ENCODE measurements at regions not wholly inside any gene's neighbourhood (a gene's known extent, or its start where the extent isn't known, plus 50 kb on each side); places are given as distances from the start of the nearest gene placed in this dataset.

- DNase-seq (ENCODE audit: low spot score) = no peak
Measured at GRCh38 chr6:140062043-140063020, 687.9 kb upstream of the CITED2 start.

GRCh38 chr6:140061110-140062042 lies 686.9 kb upstream of the CITED2 start:
- DNase-seq (ENCODE audit: low spot score) = no peak

GRCh38 chr6:140059947-140060346 lies 685.5 kb upstream of the CITED2 start:
- DNase-seq (ENCODE audit: low spot score) = no peak

DNA sequence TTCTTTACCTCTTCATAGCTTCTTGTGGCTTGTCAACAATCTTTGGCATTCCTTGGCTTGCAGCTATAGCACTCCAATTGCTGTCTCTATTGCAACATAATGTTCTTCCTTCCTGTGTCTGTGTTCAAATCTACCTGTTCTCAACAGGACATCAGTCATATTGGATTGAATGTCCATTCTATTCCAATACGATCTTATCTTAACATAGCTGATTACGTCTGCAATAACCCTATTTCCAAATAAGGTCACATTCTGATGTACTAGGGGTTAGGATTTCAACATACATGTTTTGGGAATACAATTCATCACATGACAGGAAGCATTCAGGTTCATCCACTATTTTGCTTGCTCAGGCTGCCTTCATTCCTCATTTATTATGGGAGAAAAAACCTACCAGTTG lies 684.4 kb upstream of the CITED2 start:
- DNase-seq (ENCODE audit: low spot score) = no peak

GRCh38 chr6:140052736-140053729 lies 678.6 kb upstream of the CITED2 start:
- DNase-seq (ENCODE audit: low spot score) = no peak

- DNase-seq (ENCODE audit: low spot score) = no peak
Measured at GRCh38 chr6:140051521-140052512, 677.4 kb upstream of the CITED2 start.

GRCh38 chr6:140050101-140050995 lies 675.9 kb upstream of the CITED2 start:
- DNase-seq (ENCODE audit: low spot score) = no peak

GRCh38 chr6:140049251-140049650 lies 674.8 kb upstream of the CITED2 start:
- no peak for DNase-seq (ENCODE audit: low spot score)

- DNase-seq (ENCODE audit: low spot score) = no peak
Measured at GRCh38 chr6:140048202-140048790, 673.8 kb upstream of the CITED2 start.

DNA sequence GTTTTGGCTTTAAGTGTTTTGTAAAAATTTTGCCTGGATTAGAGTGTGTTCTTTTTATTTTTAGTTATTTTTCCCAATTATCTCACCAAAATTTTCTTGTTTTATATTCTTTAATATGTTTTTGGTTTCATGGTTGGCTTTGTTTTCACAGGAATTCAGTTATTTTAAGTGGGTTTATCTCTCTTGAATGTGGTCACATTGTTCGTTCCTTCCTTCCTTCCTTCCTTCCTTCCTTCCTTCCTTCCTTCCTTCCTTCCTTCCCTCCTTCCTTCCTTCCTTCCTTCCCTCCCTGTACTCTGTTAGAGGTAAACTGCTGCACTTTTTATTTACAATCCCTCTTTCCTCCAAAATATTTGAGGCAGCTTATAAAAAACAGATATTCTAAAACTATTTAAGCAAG lies 672.9 kb upstream of the CITED2 start:
- no peak for DNase-seq (ENCODE audit: low spot score)

- no peak for DNase-seq (ENCODE audit: low spot score)
Measured at GRCh38 chr6:140046016-140046632, 671.7 kb upstream of the CITED2 start.

- no peak for DNase-seq (ENCODE audit: low spot score)
Measured at GRCh38 chr6:140045116-140045515, 670.7 kb upstream of the CITED2 start.

DNA sequence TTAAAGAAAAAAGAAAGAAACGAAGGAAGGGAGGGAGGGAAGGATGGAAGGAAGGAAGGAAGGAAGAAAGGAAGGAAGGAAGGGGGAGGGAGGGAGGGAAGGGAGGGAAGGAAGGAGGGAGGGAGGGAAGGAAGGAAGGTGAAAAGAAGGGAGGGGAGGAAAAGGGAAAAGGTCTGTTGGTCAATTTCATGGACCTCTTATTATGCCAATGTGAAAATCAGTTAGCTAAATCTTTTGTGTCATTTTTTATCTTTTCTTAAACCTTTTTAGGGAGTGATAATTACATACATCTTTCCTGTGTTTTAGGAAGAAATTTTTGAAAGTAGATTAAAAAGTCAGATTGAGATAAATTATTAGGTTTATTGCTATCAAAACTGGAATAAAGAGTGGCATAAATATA lies 670.2 kb upstream of the CITED2 start:
- DNase-seq (ENCODE audit: low spot score) = no peak

GRCh38 chr6:140043762-140044378 lies 669.4 kb upstream of the CITED2 start:
- DNase-seq (ENCODE audit: low spot score) = no peak

DNA sequence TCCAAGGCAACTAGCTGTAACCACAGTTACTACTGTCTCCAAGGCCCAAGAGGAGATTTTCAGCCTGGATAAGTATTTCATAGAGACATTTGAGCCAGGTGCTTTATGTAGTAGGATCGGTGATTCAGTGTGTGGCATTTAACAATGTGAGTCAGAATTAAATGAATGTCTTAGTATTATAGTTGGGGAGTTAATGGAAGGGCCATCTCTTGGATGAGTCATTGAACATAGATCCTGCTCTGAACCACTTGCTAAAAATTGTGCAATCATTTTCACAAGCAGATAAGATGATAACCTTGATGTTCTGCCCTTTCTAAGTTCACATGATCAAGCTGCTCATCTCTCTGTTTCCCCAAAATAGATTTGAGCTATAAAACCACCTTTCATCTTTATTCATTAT lies 668.9 kb upstream of the CITED2 start:
- DNase-seq (ENCODE audit: low spot score) = no peak

- DNase-seq (ENCODE audit: low spot score) = no peak
Measured at GRCh38 chr6:140041571-140042332, 667.3 kb upstream of the CITED2 start.

DNA sequence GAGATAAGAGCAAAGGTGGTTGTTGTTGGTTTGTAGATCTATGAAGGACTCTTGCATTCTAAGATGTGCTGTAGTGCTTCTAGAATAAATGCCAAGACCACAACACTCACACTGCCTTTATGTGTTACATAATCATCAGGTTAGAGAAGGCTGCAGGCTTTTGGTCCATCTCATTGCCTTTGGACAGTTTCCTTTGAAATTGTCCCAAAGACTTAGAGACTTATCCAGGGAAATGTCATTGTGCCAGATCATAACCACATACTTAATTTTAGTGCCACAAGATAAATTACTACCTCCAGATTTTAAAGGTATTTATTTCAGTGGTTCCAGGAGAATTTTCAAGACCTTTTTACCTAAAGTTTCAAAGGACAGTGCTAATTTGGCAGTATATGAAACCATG lies 666.6 kb upstream of the CITED2 start:
- DNase-seq (ENCODE audit: low spot score) = no peak
